MM.1S (cell line): ENCODE measurements at regions not wholly inside any gene's neighbourhood (a gene's known extent, or its start where the extent isn't known, plus 50 kb on each side); places are given as distances from the start of the nearest gene placed in this dataset.

ENCODE experiments used
- EZH2 ChIP-seq: fragments of 300-600 bp; sonication (generic); optimal IDR thresholded peaks from 2 replicates; pipeline ENCODE3; 2017; ENCODE audit warnings: low read depth, mild to moderate bottlenecking, antibody characterized with exemption, low read length, mixed read lengths
- TF ChIP-seq, protein P1 (sequence below): fragments of 300-600 bp; sonication (generic); IDR thresholded peaks from 2 replicates; pipeline ENCODE4 v1.5.1; 2016; ENCODE audit warnings: antibody characterized with exemption, low read length, mixed read lengths

DNA sequence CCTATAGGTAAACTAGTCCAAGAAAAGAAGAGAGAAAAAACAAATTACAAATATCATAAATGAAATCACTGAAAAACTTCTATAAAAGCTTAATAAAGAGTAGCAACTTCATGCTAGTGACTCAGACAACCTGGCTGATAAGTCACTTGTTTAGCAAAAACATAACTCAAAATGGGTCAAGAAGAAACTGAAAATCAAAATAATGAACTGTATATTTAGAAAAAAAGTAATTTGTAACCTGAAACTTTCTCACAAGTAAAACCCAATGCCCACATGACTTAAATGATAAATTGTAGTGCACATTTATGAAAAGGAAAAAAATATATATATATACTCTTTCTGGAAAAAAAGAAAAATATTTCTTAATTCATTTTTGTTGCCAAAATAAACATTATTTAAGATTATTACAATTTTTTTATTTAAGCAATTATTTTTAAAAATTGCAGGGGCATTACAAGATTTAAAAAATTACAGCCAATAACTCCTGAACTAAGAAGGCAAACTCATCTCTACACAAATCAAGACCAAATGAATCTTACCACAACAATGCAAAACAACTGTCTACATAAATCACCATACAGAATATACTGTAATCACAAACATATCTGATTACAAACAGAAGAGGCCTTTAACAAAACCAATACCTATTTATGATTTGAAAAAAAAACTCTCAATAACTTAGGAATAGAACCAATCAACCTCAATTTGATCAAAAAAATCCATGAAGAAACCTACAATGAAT is 406.3 kb downstream of the CDH7 start:
- no peak for TF ChIP-seq EZH2
- TF ChIP-seq, protein P1, sequence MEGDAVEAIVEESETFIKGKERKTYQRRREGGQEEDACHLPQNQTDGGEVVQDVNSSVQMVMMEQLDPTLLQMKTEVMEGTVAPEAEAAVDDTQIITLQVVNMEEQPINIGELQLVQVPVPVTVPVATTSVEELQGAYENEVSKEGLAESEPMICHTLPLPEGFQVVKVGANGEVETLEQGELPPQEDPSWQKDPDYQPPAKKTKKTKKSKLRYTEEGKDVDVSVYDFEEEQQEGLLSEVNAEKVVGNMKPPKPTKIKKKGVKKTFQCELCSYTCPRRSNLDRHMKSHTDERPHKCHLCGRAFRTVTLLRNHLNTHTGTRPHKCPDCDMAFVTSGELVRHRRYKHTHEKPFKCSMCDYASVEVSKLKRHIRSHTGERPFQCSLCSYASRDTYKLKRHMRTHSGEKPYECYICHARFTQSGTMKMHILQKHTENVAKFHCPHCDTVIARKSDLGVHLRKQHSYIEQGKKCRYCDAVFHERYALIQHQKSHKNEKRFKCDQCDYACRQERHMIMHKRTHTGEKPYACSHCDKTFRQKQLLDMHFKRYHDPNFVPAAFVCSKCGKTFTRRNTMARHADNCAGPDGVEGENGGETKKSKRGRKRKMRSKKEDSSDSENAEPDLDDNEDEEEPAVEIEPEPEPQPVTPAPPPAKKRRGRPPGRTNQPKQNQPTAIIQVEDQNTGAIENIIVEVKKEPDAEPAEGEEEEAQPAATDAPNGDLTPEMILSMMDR = no peak
